Activated T-helper 1 cell treated with anti-CD3 and anti-CD28 coated beads, Interleukin-12 subunit alpha, Interleukin-12 subunit beta, Interleukin-2, Interleukin-4 antibody, amounts not matched to agents 30 ng/mL and 10 ng/mL and 1 ng/mL, durations not matched to agents 14 hours and 24 hours and 36 hours (primary cell): ENCODE measurements at regions not wholly inside any gene's neighbourhood (a gene's known extent, or its start where the extent isn't known, plus 50 kb on each side); places are given as distances from the start of the nearest gene placed in this dataset.

Source experiments
- DNase-seq: peaks from one replicate; pipeline ENCODE4 v3.0.0; 2021; ENCODE audit warnings: low spot score
- H3K27ac Mint-ChIP-seq: one replicate; pipeline ENCODE4 v1.8.0; 2021; ENCODE audit warnings: mild to moderate bottlenecking, mixed read lengths
- H3K27me3 Mint-ChIP-seq: one replicate; pipeline ENCODE4 v1.8.0; 2022; ENCODE audit warnings: mild to moderate bottlenecking, moderate library complexity, mixed read lengths; ENCODE audit not compliant: insufficient read depth
- H3K36me3 Mint-ChIP-seq: one replicate; pipeline ENCODE4 v1.8.0; 2021; ENCODE audit warnings: low read depth, mixed read lengths
- H3K4me1 Mint-ChIP-seq: one replicate; pipeline ENCODE4 v1.8.0; 2021; ENCODE audit warnings: low read depth, mixed read lengths
- H3K4me3 Mint-ChIP-seq: one replicate; pipeline ENCODE4 v1.8.0; 2021; ENCODE audit warnings: mild to moderate bottlenecking, moderate library complexity, mixed read lengths
- H3K9me3 Mint-ChIP-seq: one replicate; pipeline ENCODE4 v1.8.0; 2021; ENCODE audit warnings: mixed read lengths
- intact Hi-C: fragments of 100-400 bp; cut with micrococcal nuclease; formaldehyde crosslinking; loops from one replicate; pipeline ENCODE4 v1.15.1; 2024

DNA sequence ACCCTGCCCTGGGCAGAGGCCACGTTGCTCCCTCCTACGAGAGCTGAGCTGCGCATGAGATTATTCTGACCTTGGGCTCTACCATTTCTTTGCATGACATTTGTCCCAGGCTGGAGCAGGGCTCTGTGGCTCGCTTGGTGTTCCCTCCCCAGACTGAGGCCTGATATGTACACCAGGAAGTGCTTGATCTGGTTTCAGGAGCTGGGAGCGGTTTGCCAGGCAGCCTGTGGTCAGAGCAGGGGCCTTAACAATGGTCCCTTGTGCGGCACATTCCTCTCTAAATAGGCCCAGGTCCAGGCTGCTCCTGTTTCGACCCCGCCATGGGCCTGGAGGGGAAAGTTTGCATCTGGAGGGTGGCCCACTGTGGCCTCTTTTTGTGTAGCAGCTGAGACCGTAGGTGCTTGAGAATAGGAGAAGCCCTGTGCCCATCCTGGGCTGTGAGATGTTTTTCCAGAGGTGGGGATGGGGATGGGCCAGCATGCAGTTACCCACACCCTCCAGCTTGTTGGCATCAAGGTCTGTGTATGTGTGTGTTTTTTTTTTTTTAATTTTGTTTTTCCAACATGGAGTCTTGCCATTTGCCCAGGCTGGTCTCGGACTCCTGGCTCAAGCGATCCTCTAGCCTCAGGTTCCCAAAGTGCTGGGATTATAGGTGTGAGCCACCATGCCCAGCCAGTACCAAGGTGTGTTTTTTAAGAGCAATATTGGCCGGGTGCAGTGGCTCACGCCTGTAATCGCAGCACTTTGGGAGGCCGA lies 253.9 kb downstream of the SEC14L1 start:
- Mint-ChIP-seq H3K4me1 (peaks cover 81% of the 10 kb centered on the region), H3K27me3 (no peaks in the 10 kb centered on the region), H3K27ac (peak overlapping the region; percentile 40), H3K4me3 (no peak overlapping the region), H3K36me3 (peaks cover 8% of the 10 kb centered on the region), H3K9me3 (no peaks in the 10 kb centered on the region)
- no peak for DNase-seq
- intact Hi-C loops: loop anchor here (5.0 kb wide), 1 partner anchor 252 kb away; the partner anchor contains the start of gene SEC14L1

DNA sequence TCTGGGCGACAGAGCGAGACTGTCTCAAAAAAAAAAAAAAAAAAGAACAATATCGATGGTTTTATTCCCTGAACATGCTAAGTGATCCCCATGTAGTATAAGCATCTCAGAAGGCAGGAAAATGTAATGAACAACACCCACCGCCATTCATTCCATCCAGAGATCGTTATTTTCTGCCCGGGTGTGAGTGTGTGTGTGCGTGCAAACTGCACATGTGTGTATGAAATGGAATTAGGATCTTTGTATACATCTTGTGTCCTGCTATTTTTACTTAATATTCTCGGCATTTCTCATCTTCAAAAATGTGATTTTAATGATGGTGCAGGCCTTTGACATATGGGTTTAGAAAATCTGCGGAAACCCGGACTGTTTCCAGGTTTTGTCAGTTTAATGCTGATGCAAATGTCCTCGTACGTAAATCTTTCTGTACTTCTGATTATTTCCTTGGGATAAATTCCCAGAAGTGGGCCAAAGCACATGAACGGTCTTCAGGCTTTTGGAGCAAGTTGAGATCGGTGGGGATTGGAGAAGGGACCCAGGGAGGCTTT lies 254.8 kb downstream of the SEC14L1 start:
- no peaks in the 10 kb centered on the region for H3K9me3 Mint-ChIP-seq
- peaks cover 85% of the 10 kb centered on the region for H3K4me1 Mint-ChIP-seq
- no peaks in the 10 kb centered on the region for H3K27me3 Mint-ChIP-seq
- DNase-seq: no peak
- H3K27ac Mint-ChIP-seq: no peak overlapping the region
- H3K4me3 Mint-ChIP-seq: no peak overlapping the region
- H3K36me3 Mint-ChIP-seq: peaks cover 8% of the 10 kb centered on the region
- intact Hi-C loops: no loop called here

DNA sequence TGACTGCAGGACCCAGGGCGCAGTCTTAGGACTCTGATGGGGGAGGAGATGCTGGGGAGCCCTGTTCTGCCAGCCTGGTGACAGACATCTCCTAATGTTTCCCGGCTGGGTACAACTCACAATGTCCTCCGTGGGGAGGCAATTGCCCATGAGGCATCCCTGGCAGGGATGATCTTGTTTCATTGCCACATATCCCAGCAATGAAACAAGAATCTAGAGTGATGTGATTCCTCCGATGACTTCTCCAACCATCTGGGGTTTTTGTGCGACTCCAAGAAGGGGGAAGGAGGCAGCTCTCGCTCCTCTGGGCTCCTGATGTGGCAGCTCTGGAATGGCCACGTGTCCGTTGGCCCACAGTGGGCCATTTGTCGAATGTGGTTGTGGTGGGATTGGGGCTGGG lies 255.8 kb downstream of the SEC14L1 start:
- intact Hi-C loops: no loop called here
- Mint-ChIP-seq H3K9me3 (no peaks in the 10 kb centered on the region), H3K4me3 (no peak overlapping the region), H3K27me3 (no peaks in the 10 kb centered on the region), H3K27ac (no peak overlapping the region), H3K4me1 (peaks cover 83% of the 10 kb centered on the region), H3K36me3 (peaks cover 5% of the 10 kb centered on the region)
- DNase-seq: no peak

DNA sequence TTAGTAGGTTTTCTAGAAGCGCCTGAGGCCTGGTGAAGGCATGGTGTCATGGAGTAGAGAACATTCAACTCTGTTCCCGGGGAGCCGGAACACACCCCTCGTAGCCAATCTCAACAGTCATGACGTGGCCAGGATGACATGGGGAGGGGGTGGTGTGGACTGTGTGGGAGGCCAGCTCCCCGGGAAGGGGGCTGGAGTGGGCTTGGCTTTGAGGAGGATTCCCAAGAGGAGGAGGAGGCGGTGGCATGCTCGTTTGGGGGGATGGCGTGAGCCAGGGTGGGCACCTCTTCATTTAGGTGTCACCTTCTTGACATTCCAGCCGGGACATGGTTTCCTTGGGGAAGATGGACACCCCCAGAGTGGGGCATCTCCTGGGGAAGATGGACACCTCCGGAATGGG lies 257.5 kb downstream of the SEC14L1 start:
- H3K36me3 Mint-ChIP-seq: peaks cover 14% of the 10 kb centered on the region
- H3K4me3 Mint-ChIP-seq: no peak overlapping the region

DNA sequence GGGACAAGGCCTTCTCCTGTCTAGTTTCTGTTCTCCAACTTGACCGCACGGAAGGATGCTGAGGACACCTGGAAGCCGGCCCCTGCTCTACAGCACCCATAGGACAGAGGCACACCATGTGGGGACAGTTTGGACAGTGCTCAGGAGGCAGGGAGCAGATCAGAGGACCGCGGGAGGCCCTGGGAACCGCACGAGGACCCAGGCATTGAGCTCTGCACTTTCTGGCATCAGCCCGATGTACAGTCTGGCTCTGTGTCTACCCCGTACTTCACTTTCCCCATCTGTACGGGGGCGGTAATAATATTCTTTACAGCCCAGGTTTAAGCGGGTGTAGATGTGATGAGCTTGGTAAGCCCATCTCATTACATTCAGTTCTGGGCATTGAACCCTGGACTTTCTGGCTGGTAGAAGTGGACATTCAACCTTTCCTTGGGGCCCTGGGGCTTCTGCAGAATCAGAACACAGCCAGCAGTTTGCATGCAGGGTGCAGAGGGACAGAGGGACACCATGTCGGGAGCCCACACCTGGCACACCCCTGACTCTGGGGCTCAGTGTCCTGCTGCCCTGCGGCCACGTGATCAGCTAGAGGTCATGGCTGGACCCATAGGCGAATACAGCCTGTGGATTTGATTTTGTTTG lies 258.7 kb downstream of the SEC14L1 start:
- DNase-seq: no peak
- intact Hi-C loops: no loop called here
- Mint-ChIP-seq H3K4me1 (peaks cover 83% of the 10 kb centered on the region), H3K27ac (peak overlapping the region; percentile 95), H3K36me3 (peaks cover 20% of the 10 kb centered on the region), H3K9me3 (no peaks in the 10 kb centered on the region), H3K27me3 (no peaks in the 10 kb centered on the region), H3K4me3 (no peak overlapping the region)

More for the DNA sequence above, 257.5 kb downstream of the SEC14L1 start:
- Mint-ChIP-seq H3K27ac (peak overlapping the region; percentile 61), H3K27me3 (no peaks in the 10 kb centered on the region), H3K4me1 (peaks cover 81% of the 10 kb centered on the region), H3K9me3 (no peaks in the 10 kb centered on the region)
- no peak for DNase-seq
- intact Hi-C loops: no loop called here

DNA sequence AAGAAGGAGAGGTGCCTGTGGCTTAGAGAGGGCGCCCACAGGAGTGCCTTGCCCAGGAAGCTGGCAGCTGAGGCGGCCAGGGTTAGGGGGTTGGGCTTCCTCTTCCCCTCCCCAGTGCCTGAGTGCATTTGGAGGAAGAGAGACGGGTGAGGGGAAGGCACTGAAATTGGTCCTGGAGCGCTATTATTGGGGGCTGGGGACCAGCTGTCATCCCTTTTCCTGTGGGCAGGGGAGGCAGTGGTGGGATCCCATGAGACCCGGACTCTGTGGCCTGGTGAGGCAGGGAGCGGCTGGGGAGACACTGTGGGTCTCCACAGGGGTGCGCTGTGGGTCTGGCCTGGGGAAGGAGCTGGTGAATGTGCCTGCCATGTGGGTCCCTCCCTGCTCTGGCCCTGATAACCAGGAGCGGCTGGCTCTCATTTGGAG lies 259.7 kb downstream of the SEC14L1 start:
- peak overlapping the region; percentile 71 for H3K4me3 Mint-ChIP-seq
- H3K27me3 Mint-ChIP-seq: no peaks in the 10 kb centered on the region
- H3K9me3 Mint-ChIP-seq: no peaks in the 10 kb centered on the region
- peak; percentile 61 for DNase-seq
- peaks cover 26% of the 10 kb centered on the region for H3K36me3 Mint-ChIP-seq
- peak overlapping the region; percentile 95 for H3K27ac Mint-ChIP-seq
- intact Hi-C loops: loop anchor here (1.0 kb wide), 3 partner anchors 8 to 95 kb away; no protein-coding TSS in a partner anchor
- H3K4me1 Mint-ChIP-seq: peaks cover 89% of the 10 kb centered on the region

DNA sequence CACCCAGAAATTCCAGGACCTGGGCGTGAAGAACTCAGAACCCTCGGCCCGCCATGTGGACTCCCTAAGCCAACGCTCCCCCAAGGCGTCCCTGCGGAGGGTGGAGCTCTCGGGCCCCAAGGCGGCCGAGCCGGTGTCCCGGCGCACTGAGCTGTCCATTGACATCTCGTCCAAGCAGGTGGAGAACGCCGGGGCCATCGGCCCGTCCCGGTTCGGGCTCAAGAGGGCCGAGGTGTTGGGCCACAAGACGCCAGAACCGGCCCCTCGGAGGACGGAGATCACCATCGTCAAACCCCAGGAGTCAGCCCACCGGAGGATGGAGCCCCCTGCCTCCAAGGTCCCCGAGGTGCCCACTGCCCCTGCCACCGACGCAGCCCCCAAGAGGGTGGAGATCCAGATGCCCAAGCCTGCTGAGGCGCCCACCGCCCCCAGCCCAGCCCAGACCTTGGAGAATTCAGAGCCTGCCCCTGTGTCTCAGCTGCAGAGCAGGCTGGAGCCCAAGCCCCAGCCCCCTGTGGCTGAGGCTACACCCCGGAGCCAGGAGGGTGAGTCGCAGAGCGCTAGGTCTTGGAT lies 261.5 kb downstream of the SEC14L1 start:
- Mint-ChIP-seq H3K4me1 (peaks cover 93% of the 10 kb centered on the region), H3K36me3 (peaks cover 31% of the 10 kb centered on the region), H3K27ac (peak overlapping the region; percentile 80), H3K27me3 (no peaks in the 10 kb centered on the region), H3K4me3 (peak overlapping the region; percentile 56), H3K9me3 (no peaks in the 10 kb centered on the region)
- DNase-seq: no peak
- intact Hi-C loops: no loop called here

DNA sequence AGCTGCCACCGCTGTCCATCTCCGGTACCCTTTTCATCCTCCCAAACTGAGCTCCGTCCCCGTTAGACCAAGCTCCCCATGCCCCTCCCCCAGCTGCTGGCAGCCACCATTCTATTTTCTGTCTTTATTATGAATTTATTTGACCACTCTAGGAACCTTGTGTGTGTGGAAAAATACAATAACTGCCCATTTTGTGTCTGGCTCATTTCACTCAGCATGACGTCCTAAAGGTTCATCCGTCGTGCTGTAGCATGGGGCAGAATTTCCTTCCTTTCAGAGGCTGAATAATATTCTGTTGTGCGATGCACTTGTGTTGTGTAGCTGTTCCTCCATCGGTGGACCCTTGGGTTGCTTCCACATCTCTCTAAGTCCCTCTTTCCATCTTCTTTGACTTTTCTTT lies 263.1 kb downstream of the SEC14L1 start:
- DNase-seq: no peak
- H3K9me3 Mint-ChIP-seq: no peaks in the 10 kb centered on the region

DNA sequence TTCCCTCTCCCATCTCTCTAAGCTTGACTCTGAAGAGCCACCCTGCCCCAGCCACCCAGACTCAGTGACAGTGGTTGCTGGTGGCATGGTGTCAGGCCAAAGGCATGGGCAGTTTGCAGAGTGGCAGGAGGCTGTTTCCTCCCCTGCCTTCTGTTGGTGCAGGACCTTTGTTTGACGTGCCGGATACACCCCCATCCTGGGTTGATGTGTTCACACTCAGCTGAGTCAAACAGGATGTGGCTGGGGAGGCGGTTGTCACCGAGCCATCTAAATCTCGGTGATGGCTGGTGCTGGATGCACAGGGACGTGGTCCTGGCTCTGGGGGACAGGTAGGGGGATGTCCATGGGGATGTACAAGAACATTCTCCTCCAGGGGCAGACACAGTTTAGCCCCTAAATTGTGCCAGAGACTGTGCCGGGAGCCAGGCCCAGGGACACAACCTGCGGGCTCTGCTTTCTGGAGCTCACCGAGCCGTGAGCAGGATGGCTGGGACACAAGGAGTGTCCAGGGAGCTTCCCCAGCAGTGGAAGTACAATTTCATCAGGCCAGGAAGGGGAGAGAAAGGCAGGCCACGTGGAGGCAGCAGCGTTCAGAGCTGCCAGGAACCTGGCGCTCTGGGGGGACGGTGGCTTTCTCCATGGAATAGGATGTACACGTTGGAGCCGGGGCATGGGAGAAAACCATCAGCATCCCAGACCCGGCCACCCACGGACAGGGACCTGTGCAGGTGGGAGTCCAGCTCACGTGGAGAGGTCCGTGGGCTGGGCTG lies 264.2 kb downstream of the SEC14L1 start:
- intact Hi-C loops: loop anchor here (1.0 to 2.0 kb wide), 7 partner anchors 16 to 73 kb away; no protein-coding TSS in a partner anchor

More for the DNA sequence above, 263.1 kb downstream of the SEC14L1 start:
- H3K4me1 Mint-ChIP-seq: peaks cover 91% of the 10 kb centered on the region
- peak overlapping the region; percentile 92 for H3K4me3 Mint-ChIP-seq
- intact Hi-C loops: loop anchor here (1.0 to 2.0 kb wide), 5 partner anchors 17 to 59 kb away; no protein-coding TSS in a partner anchor
- H3K27ac Mint-ChIP-seq: peak overlapping the region; percentile 92
- H3K36me3 Mint-ChIP-seq: peaks cover 31% of the 10 kb centered on the region
- H3K27me3 Mint-ChIP-seq: no peaks in the 10 kb centered on the region

DNA sequence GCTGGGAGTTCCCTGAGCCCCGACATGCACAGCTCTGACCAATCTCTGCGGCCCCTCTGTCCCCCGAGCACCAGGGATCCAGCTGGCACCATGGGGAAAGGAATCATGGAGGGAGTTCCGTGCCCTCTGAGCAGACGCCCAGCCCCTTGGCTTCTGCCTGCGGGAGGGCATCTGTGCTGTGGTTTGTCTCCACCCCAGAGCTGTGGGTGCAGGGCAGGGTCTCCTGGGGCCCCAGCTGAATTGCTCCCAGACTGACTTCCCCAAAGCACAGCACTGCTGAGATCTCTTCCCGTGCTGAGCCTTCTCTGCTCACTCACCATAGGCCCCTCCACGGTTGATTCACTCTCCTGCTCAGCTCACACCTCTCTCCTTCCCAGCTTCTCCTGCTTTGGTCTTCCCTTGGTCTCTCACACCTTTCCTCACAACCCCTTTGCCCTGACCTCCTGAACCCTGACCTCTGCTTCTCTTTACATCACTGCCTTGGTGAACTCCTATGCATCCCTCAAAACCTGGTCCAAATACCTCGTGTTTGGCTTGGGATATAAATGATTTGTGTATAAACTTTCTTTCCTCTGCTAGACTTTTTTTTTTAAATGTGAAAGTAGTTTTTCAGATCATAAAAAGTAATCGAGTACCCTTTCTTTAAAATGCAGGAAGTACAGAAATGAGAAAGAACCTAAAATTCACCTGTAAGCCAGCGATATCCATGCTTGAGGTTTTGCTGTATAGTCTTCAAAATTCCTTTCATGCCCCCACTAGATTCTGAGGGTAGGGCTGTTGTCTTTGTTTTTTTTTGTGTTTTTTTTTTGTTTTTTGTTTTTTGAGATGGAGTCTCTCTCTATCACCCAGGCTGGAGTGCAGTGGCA lies 265.3 kb downstream of the SEC14L1 start:
- H3K4me1 Mint-ChIP-seq: peaks cover 87% of the 10 kb centered on the region
- no peaks in the 10 kb centered on the region for H3K9me3 Mint-ChIP-seq
- H3K4me3 Mint-ChIP-seq: peak overlapping the region; percentile 92
- peak overlapping the region; percentile 92 for H3K27ac Mint-ChIP-seq
- no peak for DNase-seq
- no peaks in the 10 kb centered on the region for H3K27me3 Mint-ChIP-seq
- H3K36me3 Mint-ChIP-seq: peaks cover 41% of the 10 kb centered on the region
- intact Hi-C loops: loop anchor here (1.0 to 2.0 kb wide), 6 partner anchors 15 to 74 kb away; no protein-coding TSS in a partner anchor

More for the DNA sequence above, 264.2 kb downstream of the SEC14L1 start:
- H3K9me3 Mint-ChIP-seq: no peaks in the 10 kb centered on the region
- peak overlapping the region; percentile 92 for H3K27ac Mint-ChIP-seq
- DNase-seq: peak; percentile 83
- peaks cover 33% of the 10 kb centered on the region for H3K36me3 Mint-ChIP-seq
- H3K4me1 Mint-ChIP-seq: peaks cover 88% of the 10 kb centered on the region
- peak overlapping the region; percentile 92 for H3K4me3 Mint-ChIP-seq
- H3K27me3 Mint-ChIP-seq: no peaks in the 10 kb centered on the region

DNA sequence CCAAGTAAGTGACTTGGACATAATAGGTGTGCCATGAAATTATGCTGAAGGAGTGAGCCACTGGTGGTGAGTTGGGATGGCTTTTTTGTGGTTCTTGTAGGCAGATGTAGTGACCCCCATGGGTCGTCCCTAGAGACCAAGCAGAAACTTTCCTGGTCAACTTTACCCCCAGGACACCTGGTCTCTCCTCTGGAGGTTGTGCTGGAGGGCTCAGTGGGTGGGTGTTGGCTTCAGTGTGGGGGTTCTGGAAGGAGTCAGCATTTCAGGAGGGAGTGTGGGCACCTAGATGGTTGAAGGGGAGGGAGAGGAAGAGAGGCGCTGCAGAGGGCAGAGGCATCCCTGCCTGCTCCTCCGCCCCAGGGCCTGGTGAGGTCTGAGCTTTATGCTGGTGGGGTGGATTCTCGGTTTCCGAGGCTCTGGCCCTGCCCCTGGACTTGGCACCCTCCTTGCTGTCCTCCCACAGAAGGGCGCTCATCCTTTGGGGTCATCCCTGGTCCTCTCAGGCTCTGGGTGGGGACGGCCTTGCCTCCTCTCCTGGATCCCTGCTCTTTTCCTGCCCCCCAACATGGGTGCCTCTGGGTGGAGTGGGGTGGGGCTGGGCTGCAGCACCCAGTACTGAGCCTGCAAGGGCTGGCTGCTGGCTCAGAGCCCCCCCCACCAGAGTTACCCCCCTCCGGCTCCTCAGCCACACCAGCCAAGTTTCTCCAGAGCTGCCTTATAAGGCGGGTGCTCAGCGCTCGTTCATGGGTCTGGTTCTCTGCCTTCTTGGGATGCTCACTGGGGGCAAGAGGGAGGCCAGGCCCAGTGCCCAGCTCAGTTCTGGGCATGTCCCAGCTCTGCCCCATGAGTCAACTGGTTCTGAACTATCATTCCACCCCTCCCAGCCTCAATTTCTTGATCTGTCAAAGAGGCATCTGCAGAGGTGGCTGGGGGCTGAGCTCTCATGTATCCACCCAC lies 266.8 kb downstream of the SEC14L1 start:
- DNase-seq: no peak
- Mint-ChIP-seq H3K9me3 (no peaks in the 10 kb centered on the region), H3K4me1 (peaks cover 78% of the 10 kb centered on the region), H3K27ac (peak overlapping the region; percentile 92), H3K4me3 (peak overlapping the region; percentile 92), H3K36me3 (peaks cover 39% of the 10 kb centered on the region), H3K27me3 (no peaks in the 10 kb centered on the region)
- intact Hi-C loops: no loop called here
